C4-2B (cell line): ENCODE measurements at regions not wholly inside any gene's neighbourhood (a gene's known extent, or its start where the extent isn't known, plus 50 kb on each side); places are given as distances from the start of the nearest gene placed in this dataset.
"Not testable (repeated sequence)": the region's sequence is repeated elsewhere in the genome, so short reads cannot be mapped to it uniquely, and the experiment has no call there.

Experiments used
- H3K27ac ChIP-seq: fragments of 450-650 bp; 2 replicates; pipeline ENCODE4 v1.5.1; 2017

DNA sequence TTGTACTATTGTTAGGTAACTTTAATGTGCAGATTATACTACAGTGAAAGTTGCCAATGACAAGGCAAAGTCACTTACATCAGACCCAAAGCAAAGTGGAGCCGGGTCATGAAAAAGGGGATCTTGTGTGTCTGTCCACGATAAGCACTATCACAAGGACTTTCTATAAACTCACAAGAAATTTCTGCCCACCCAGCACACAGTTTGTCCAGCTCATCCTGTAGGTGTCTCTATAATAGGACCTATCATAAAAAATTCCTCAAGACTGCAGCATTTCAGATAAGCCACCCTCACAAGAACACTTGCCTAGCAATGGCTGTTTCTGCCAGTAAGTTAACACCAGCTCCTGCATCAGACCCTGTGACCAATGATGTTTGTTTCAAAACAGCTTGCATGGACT is 335.9 kb downstream of the OR4F29 start:
- H3K27ac ChIP-seq, result not testable (repeated sequence)

GRCh38 chr1:104776-105175 is 346.7 kb downstream of the OR4F29 start:
- not testable (repeated sequence) for H3K27ac ChIP-seq

DNA sequence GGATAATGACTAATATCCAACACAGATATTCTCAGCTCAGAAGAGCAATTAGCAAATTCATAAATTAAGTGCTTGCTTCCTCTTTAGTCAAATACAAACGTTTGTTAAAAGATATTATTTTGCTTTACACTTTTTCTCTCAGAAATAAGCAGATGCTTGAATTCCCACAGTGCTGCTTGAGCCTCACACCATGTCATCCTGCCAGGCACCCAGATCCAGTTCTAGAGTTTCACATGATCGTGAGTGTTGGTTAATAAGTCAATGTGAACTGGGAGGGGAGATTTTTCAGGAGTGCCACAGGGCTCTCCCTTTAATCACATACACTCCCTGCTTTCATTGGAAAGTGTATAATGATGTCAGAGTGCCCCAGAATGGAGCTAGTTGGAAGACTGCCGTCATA is 352.0 kb downstream of the OR4F29 start:
- not testable (repeated sequence) for H3K27ac ChIP-seq

DNA sequence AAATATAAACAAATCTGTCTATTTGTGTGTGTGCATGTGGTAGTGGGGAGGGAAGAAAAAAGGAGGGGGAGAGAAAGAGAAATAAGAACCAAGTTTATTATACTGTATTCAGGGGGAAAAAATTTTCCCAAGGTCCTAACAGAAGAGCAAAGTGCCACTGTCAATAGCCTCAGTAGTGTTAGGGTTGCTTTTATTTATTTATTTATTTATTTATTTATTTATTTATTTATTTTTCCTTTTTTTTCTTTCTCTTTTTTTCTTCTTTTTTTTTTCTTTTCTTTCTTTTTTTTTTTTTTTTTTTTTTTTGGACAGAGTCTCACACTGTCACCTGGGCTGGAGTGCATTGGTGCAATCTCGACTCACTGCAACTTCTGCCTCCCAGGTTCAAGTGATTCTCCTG is 352.7 kb downstream of the OR4F29 start:
- not testable (repeated sequence) for H3K27ac ChIP-seq

DNA sequence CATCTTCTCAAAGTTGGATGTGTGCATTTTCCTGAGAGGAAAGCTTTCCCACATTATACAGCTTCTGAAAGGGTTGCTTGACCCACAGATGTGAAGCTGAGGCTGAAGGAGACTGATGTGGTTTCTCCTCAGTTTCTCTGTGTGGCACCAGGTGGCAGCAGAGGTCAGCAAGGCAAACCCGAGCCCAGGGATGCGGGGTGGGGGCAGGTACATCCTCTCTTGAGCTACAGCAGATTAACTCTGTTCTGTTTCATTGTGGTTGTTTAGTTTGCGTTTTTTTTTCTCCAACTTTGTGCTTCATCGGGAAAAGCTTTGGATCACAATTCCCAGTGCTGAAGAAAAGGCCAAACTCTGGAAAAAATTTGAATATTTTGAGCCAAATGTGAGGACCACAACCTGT is 360.2 kb downstream of the OR4F29 start:
- not testable (repeated sequence) for H3K27ac ChIP-seq

- not testable (repeated sequence) for H3K27ac ChIP-seq
Observed at GRCh38 chr1:88110-88509, 363.4 kb downstream of the OR4F29 start.

- H3K27ac ChIP-seq, result not testable (repeated sequence)
Observed at GRCh38 chr1:79152-79551, 372.3 kb downstream of the OR4F29 start.

DNA sequence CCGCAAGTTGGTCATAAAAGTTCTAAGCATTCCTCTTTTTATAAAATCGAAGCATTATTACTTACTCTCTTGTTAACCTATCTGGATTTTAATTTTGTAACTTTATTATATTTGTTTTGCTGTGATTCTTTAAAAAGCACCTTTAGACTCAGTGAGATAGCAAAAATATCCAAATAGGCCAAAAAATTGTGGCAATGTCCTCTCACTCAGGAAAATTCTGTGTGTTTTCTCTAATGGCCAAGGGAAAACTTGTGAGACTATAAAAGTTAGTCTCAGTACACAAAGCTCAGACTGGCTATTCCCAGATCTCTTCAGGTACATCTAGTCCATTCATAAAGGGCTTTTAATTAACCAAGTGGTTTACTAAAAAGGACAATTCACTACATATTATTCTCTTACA is 386.4 kb downstream of the OR4F29 start, which contains the start of gene OR4F5:
Gene OR4F5 (plus strand): TSS at position 301 of the 400 bp plus-strand sequence.
- H3K27ac ChIP-seq, result not testable (repeated sequence)

GRCh38 chr1:56014-56531 is 395.4 kb downstream of the OR4F29 start:
- H3K27ac ChIP-seq, result not testable (repeated sequence)

DNA sequence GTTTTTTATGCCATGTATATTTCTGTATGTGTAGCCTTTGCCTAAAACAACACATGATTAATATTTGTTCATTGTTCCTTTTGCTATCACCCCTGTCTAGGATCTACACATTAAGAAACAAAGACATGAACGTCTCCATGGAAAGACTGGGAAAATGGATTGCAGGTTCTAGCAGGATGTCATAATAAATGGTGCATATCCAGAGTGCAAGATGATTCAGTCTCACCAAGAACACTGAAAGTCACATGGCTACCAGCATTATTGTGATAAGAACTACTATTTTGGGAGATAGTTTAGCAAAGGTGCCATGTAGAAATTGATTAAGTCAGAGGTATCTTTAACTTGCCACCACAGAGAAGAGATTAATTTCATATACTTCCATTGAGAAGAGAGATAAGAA is 398.3 kb downstream of the OR4F29 start:
- H3K27ac ChIP-seq, result not testable (repeated sequence)

DNA sequence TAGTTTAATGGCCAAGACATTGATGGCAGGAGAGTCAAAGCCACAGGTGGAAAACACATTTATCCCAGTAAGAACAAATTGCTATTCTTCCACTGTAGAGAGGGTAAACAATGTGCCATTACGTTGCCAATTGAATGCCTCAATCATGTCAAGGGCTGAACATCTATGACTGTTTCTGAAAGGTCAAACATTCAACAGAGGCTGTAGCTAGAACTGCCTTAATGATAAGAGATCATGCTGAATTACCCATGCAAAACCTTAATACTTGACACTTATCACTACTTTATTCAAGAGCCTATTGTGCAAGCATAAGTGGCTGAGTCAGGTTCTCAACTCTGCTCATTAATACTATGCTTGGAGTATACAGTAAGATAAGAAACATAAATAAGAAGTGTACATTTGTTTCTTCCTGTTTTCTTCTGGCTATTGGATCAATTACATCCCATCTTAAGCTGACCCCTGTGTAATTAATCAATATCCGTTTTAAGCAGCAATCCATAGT is 409.5 kb downstream of the OR4F29 start:
- not testable (repeated sequence) for H3K27ac ChIP-seq

DNA sequence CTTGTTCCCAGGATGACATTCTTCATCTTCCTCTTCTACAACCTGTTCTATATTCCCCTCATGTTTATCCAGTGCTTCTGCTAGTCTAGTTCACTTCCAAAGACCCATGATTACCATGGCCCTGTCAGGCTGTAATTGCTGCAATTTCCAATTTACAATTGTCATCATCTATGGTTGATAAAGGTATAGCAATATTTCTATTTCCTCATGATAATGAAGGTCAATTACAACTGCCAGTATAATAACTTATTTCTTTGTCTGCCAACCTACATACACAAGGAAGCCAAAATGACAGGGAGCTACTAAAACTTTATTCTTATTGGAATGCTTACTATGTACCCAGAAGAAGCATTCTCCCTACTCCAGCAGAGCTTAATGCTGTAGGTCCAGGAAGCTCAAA is 410.3 kb downstream of the OR4F29 start:
- not testable (repeated sequence) for H3K27ac ChIP-seq

- H3K27ac ChIP-seq, result not testable (repeated sequence)
Observed at GRCh38 chr1:29183-29582, 422.3 kb downstream of the OR4F29 start.

DNA sequence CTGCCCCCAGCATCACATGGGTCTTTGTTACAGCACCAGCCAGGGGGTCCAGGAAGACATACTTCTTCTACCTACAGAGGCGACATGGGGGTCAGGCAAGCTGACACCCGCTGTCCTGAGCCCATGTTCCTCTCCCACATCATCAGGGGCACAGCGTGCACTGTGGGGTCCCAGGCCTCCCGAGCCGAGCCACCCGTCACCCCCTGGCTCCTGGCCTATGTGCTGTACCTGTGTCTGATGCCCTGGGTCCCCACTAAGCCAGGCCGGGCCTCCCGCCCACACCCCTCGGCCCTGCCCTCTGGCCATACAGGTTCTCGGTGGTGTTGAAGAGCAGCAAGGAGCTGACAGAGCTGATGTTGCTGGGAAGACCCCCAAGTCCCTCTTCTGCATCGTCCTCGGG is 434.2 kb downstream of the OR4F29 start:
- not testable (repeated sequence) for H3K27ac ChIP-seq

DNA sequence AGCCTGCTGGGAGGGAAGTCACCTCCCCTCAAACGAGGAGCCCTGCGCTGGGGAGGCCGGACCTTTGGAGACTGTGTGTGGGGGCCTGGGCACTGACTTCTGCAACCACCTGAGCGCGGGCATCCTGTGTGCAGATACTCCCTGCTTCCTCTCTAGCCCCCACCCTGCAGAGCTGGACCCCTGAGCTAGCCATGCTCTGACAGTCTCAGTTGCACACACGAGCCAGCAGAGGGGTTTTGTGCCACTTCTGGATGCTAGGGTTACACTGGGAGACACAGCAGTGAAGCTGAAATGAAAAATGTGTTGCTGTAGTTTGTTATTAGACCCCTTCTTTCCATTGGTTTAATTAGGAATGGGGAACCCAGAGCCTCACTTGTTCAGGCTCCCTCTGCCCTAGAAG is 435.5 kb downstream of the OR4F29 start:
- H3K27ac ChIP-seq, result not testable (repeated sequence)

DNA sequence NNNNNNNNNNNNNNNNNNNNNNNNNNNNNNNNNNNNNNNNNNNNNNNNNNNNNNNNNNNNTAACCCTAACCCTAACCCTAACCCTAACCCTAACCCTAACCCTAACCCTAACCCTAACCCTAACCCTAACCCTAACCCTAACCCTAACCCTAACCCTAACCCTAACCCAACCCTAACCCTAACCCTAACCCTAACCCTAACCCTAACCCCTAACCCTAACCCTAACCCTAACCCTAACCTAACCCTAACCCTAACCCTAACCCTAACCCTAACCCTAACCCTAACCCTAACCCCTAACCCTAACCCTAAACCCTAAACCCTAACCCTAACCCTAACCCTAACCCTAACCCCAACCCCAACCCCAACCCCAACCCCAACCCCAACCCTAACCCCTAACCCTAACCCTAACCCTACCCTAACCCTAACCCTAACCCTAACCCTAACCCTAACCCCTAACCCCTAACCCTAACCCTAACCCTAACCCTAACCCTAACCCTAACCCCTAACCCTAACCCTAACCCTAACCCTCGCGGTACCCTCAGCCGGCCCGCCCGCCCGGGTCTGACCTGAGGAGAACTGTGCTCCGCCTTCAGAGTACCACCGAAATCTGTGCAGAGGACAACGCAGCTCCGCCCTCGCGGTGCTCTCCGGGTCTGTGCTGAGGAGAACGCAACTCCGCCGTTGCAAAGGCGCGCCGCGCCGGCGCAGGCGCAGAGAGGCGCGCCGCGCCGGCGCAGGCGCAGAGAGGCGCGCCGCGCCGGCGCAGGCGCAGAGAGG is 441.3 kb downstream of the OR4F29 start:
- not testable (repeated sequence) for H3K27ac ChIP-seq
